Kidney epithelial cell (primary cell): ENCODE measurements at regions not wholly inside any gene's neighbourhood (a gene's known extent, or its start where the extent isn't known, plus 50 kb on each side); places are given as distances from the start of the nearest gene placed in this dataset.

Source experiments
- DNase-seq: peaks from one replicate; pipeline ENCODE4 v3.0.0-alpha.2; 2010; ENCODE audit warnings: low read depth
- H3K27me3 ChIP-seq: 2 replicates; pipeline ENCODE4 v1.6.0; 2011; ENCODE audit warnings: low read length; ENCODE audit not compliant: control insufficient read depth, insufficient read depth
- H3K36me3 ChIP-seq: 2 replicates; pipeline ENCODE4 v1.5.1; 2011; ENCODE audit warnings: low read length; ENCODE audit not compliant: control insufficient read depth, insufficient read depth
- H3K4me3 ChIP-seq: 2 replicates; pipeline ENCODE4 v1.5.1; 2011; ENCODE audit warnings: low read depth, mild to moderate bottlenecking, control low read depth, low read length
- TF ChIP-seq, protein P1 (sequence below): IDR thresholded peaks from 2 replicates; pipeline ENCODE4 v1.5.1; 2011; ENCODE audit warnings: mild to moderate bottlenecking, moderate library complexity, low read length, control low read depth, inconsistent platforms; ENCODE audit not compliant: insufficient read depth, poor library complexity, severe bottlenecking

DNA sequence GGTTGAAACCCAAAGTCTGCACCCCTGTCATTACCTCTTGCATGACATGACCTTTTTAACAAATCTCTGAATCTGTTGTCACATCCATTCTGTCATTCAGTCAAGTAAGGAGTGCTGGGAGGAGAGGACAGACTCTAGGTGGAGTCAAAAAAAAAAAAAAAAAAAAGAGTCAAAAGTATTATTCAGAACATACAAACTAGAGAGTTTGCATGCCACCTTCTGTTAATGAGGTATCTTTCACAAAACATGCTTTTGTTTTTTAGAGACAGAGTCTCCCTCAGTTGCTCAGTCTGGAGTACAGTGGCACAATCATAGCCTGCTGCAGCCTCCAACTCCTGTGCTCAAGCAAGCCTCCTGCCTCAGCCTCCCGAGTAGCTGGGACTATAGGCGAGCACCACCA lies 81.6 kb upstream of the ARMC3 start:
- TF ChIP-seq, protein P1, sequence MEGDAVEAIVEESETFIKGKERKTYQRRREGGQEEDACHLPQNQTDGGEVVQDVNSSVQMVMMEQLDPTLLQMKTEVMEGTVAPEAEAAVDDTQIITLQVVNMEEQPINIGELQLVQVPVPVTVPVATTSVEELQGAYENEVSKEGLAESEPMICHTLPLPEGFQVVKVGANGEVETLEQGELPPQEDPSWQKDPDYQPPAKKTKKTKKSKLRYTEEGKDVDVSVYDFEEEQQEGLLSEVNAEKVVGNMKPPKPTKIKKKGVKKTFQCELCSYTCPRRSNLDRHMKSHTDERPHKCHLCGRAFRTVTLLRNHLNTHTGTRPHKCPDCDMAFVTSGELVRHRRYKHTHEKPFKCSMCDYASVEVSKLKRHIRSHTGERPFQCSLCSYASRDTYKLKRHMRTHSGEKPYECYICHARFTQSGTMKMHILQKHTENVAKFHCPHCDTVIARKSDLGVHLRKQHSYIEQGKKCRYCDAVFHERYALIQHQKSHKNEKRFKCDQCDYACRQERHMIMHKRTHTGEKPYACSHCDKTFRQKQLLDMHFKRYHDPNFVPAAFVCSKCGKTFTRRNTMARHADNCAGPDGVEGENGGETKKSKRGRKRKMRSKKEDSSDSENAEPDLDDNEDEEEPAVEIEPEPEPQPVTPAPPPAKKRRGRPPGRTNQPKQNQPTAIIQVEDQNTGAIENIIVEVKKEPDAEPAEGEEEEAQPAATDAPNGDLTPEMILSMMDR: no peak
- Histone ChIP-seq H3K27me3 (no peaks in the 10 kb centered on the region), H3K36me3 (no peaks in the 10 kb centered on the region), H3K4me3 (no peak overlapping the region)
- no peak for DNase-seq

DNA sequence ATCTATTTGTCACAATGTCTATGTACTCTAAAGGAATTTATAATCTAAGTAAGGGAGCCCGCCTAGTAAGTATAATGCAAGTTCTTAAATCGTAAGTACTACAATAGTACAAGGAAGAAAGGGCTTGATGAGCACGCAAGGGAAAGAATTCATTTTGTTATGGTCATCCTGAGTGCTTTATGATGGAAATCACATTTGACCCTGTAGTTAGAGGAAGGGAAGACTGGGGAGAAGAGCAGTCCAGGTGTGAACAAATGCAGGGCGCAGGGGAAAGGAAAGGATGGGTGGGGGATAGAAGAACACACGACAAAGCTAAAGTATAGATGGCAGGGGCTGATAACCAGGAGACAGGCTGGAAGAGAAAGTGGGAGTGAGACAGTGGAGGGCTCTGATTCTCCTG lies 88.2 kb upstream of the ARMC3 start:
- Histone ChIP-seq H3K27me3 (no peaks in the 10 kb centered on the region), H3K4me3 (no peak overlapping the region), H3K36me3 (no peaks in the 10 kb centered on the region)
- DNase-seq: no peak
- TF ChIP-seq, protein P1: no peak

DNA sequence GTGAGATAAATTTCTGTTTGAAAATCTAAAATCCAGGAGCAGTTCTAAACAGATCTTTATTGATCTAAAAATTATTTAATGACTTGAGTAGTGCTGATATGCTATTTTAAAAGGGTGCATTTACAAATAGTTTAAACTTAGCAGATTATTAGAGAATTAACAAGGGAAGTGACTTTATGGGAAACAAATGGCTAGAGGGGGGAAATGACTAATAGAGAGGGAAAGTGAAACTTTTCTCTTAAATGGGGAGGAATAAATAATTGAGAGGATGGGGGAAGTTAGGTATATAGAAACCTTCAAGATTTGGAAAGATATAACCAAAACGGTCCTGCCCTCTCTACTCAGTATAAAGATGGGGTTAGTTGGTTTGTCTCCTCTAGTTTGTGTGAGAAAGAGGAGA lies 90.1 kb upstream of the ARMC3 start:
- Histone ChIP-seq H3K36me3 (no peaks in the 10 kb centered on the region), H3K4me3 (no peak overlapping the region), H3K27me3 (no peaks in the 10 kb centered on the region)
- TF ChIP-seq, protein P1: no peak
- DNase-seq: no peak

DNA sequence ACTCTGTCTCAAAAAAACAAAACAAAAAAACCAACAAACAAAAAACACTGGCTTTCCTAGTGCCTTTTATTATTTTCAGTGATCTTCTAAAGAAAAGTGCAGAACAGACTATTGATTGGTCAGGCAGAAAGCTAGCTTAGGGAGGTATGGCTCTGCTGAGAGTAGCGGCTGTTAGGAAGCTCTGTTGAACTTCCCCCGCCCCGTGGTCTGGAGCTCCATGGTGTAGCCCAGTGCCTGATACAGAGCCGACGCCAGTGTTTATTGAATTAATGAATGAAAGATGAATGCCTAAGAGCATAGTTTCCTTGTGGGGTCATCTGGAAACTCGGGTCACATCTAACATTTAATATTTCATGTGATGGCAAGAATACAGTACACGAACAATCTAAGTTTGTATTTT lies 90.5 kb upstream of the ARMC3 start:
- Histone ChIP-seq H3K27me3 (no peaks in the 10 kb centered on the region), H3K4me3 (no peak overlapping the region), H3K36me3 (no peaks in the 10 kb centered on the region)
- no peak for DNase-seq
- TF ChIP-seq, protein P1: no peak

DNA sequence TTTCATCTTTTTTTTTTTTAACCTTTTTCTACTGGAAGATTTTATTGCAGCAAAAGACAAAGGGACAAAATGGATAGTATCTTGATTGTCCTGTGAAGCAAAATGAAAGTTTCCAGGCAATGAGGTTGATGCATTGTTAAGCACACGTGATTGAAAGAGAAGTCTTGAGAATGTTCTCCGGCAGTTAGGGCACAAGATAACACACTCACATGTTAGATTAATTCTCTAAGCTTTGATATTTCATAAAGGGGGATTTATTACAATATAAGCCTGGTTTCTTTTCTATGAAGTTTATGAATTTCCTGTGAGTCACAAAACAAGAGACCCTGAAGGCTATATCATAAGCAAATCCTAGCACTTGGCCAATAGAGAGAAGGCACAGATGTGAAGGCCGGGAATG lies 93.4 kb upstream of the ARMC3 start:
- TF ChIP-seq, protein P1: no peak
- no peaks in the 10 kb centered on the region for H3K36me3 ChIP-seq
- no peak for DNase-seq
- H3K4me3 ChIP-seq: no peak overlapping the region
- no peaks in the 10 kb centered on the region for H3K27me3 ChIP-seq

DNA sequence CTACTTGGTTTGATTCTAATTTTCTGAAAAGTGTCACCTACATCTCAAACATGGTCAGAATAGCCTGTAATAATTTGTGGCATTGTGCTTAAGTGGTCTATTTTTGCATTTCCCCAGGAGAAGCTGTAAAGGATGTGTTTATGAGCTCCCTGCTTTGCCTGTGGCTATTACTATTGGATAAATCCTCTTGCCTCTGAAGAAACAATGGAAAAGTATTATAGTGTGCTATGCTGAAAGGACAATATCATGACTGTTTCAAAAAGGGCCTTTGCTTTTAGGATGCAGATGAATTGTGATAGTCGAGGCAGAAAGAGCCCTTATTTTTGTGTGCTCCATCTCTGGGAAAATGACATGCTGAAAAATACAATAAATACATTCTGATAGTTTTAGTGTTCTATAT lies 94.1 kb upstream of the ARMC3 start:
- Histone ChIP-seq H3K36me3 (no peaks in the 10 kb centered on the region), H3K4me3 (no peak overlapping the region), H3K27me3 (no peaks in the 10 kb centered on the region)
- no peak for DNase-seq
- TF ChIP-seq, protein P1: no peak
